ENCODE measurements at regions not wholly inside any gene's neighbourhood (a gene's known extent, or its start where the extent isn't known, plus 50 kb on each side); places are given as distances from the start of the nearest gene placed in this dataset.

- no peak for DNase-seq
These were observed 226.5 kb upstream of the CDYL start for GRCh38 chr6:4549556-4550226.

- DNase-seq = no peak
These were observed 230.3 kb upstream of the CDYL start for GRCh38 chr6:4545893-4546292.

GRCh38 chr6:4543596-4543995 lies 232.6 kb upstream of the CDYL start:
- no peak for DNase-seq

- no peak for DNase-seq
These were observed 242.6 kb upstream of the CDYL start for GRCh38 chr6:4533576-4533975.

- no peak for DNase-seq
These were observed 244.8 kb upstream of the CDYL start for GRCh38 chr6:4531406-4531805.

GRCh38 chr6:4522453-4522852 lies 253.8 kb upstream of the CDYL start:
- no peak for DNase-seq

- no peak for DNase-seq
These were observed 255.1 kb upstream of the CDYL start for GRCh38 chr6:4521070-4521469.

- no peak for DNase-seq
These were observed 257.7 kb upstream of the CDYL start for GRCh38 chr6:4518506-4518905.

GRCh38 chr6:4516206-4516605 lies 260.0 kb upstream of the CDYL start:
- no peak for DNase-seq

GRCh38 chr6:4513561-4513960 lies 262.6 kb upstream of the CDYL start:
- no peak for DNase-seq

GRCh38 chr6:4512051-4512471 lies 264.1 kb upstream of the CDYL start:
- DNase-seq = no peak

- no peak for DNase-seq
These were observed 264.6 kb upstream of the CDYL start for GRCh38 chr6:4511641-4512020.

- no peak for DNase-seq
These were observed 265.1 kb upstream of the CDYL start for GRCh38 chr6:4510906-4511640.

GRCh38 chr6:4510317-4510716 lies 265.9 kb upstream of the CDYL start:
- no peak for DNase-seq

- DNase-seq = no peak
These were observed 266.7 kb upstream of the CDYL start for GRCh38 chr6:4509506-4509905.

GRCh38 chr6:4506792-4507191 lies 269.4 kb upstream of the CDYL start:
- no peak for DNase-seq

GRCh38 chr6:4506223-4506622 lies 270.0 kb upstream of the CDYL start:
- DNase-seq = no peak

GRCh38 chr6:4504700-4505099 lies 271.5 kb upstream of the CDYL start:
- no peak for DNase-seq

- DNase-seq = no peak
These were observed 272.5 kb upstream of the CDYL start for GRCh38 chr6:4503700-4504099.

- DNase-seq = no peak
These were observed 279.9 kb upstream of the CDYL start for GRCh38 chr6:4496284-4496683.

GRCh38 chr6:4491501-4492260 lies 284.5 kb upstream of the CDYL start:
- DNase-seq = no peak

- no peak for DNase-seq
These were observed 286.7 kb upstream of the CDYL start for GRCh38 chr6:4489538-4489937.

- no peak for DNase-seq
These were observed 287.8 kb upstream of the CDYL start for GRCh38 chr6:4488389-4488788.

GRCh38 chr6:4487538-4487937 lies 288.7 kb upstream of the CDYL start:
- no peak for DNase-seq
